HCT116 (cell line): ENCODE measurements at regions not wholly inside any gene's neighbourhood (a gene's known extent, or its start where the extent isn't known, plus 50 kb on each side); places are given as distances from the start of the nearest gene placed in this dataset.

Experiments used
- ATAC-seq: fragments of 200-7000 bp; cut with Tn5 transposase; 2 replicates; pipeline ENCODE4 v1.9.1; 2020; ENCODE audit warnings: mild to moderate bottlenecking, moderate library complexity
- BruUV-seq: library from RNA; stranded (reverse); fragments of 400-500 nt; replicated peaks from 2 replicates; lab custom pipeline; 2021; lab: Mats Ljungman, UMichigan
- CTCF ChIA-PET: fragments of 300-600 bp; sonication (Branson Sonifier 250); formaldehyde crosslinking; loops from one replicate; lab custom pipeline; 2021; ENCODE audit warnings: antibody characterized with exemption; lab: Charles Lee
- POLR2A ChIA-PET: fragments of 300-600, 350-600 bp; sonication (Branson Sonifier 250); formaldehyde crosslinking; loops from one replicate; lab custom pipeline; 2021; ENCODE audit warnings: antibody characterized with exemption; lab: Charles Lee
- RAD21 ChIA-PET, 2 experiments: fragments of 300-600 bp; sonication (Branson Sonifier 250); formaldehyde crosslinking; loops; one replicate each; lab custom pipeline; 2023; ENCODE audit warnings: low total read pairs in 2 of 2; ENCODE audit not compliant: uncharacterized antibody in 2 of 2, unreplicated experiment in 2 of 2, low non-redundant PET in 1 of 2; lab: Charles Lee
- DNase-seq: peaks from one replicate; pipeline ENCODE4 v3.0.0-alpha.2; 2010; ENCODE audit warnings: low read depth, low spot score
- H2AFZ ChIP-seq: fragments of 200-600 bp; shearing (Covaris generic), sonication (generic); 2 replicates; pipeline ENCODE4 v1.6.1; 2017; ENCODE audit warnings: low read depth, mixed run types, mixed read lengths, antibody characterized with exemption, low read length; ENCODE audit not compliant: poor library complexity, severe bottlenecking
- H3K27ac ChIP-seq: 2 replicates; pipeline ENCODE4 v1.5.1; 2012; ENCODE audit warnings: low read depth, low read length
- H3K27me3 ChIP-seq: fragments of 200-600 bp; sonication (generic); 2 replicates; pipeline ENCODE4 v1.6.1; 2016; ENCODE audit warnings: mixed run types, low read length, mixed read lengths; ENCODE audit not compliant: insufficient read depth
- H3K36me3 ChIP-seq, 2 experiments: fragments of 200-500 bp in 1 of 2; fragments of 200-600 bp in 1 of 2; sonication (Bioruptor generic) in 1 of 2; sonication (generic) in 1 of 2; 2 replicates each; pipeline versions ENCODE4 v1.5.1 to v1.6.1; 2014 to 2016; ENCODE audit warnings: low read length in 2 of 2, inconsistent platforms in 1 of 2, mixed read lengths in 1 of 2, mixed run types in 1 of 2; ENCODE audit not compliant: insufficient read depth in 2 of 2, control insufficient read depth in 1 of 2
- H3K4me1 ChIP-seq, 2 experiments: fragments of 200-600 bp in 1 of 2; sonication (generic) in 1 of 2; 2 replicates each; pipeline versions ENCODE4 v1.5.1 to v1.6.1; 2012 to 2017; ENCODE audit warnings: low read length in 2 of 2, inconsistent platforms in 1 of 2, mild to moderate bottlenecking in 1 of 2, mixed read lengths in 1 of 2, mixed run types in 1 of 2, moderate library complexity in 1 of 2; ENCODE audit not compliant: insufficient read depth in 2 of 2, control insufficient read depth in 1 of 2
- H3K4me2 ChIP-seq: fragments of 200-600 bp; sonication (generic); 2 replicates; pipeline ENCODE4 v1.6.1; 2017; ENCODE audit warnings: mixed run types, low read length, mixed read lengths
- H3K4me3 ChIP-seq, 2 experiments: fragments of 200-600 bp in 1 of 2; sonication (generic) in 1 of 2; replicated peaks in 1 of 2; 2 replicates each; pipeline ENCODE4 v1.5.1; 2011 to 2016; ENCODE audit warnings: low read length in 2 of 2, control low read depth in 1 of 2, low read depth in 1 of 2, mild to moderate bottlenecking in 1 of 2, mixed read lengths in 1 of 2, mixed run types in 1 of 2
- H3K79me2 ChIP-seq: fragments of 200-600 bp; sonication (generic); 2 replicates; pipeline ENCODE4 v1.6.1; 2017; ENCODE audit warnings: mild to moderate bottlenecking, mixed run types, low read length, moderate library complexity, mixed read lengths; ENCODE audit not compliant: insufficient read depth
- H3K9ac ChIP-seq: fragments of 200-600 bp; sonication (generic); 2 replicates; pipeline ENCODE4 v1.6.1; 2016; ENCODE audit warnings: low read length, mixed read lengths
- H3K9me2 ChIP-seq: fragments of 200-600 bp; sonication (generic), shearing (Covaris generic); 2 replicates; pipeline ENCODE4 v1.6.1; 2017; ENCODE audit warnings: mixed run types, mild to moderate bottlenecking, moderate library complexity; ENCODE audit not compliant: insufficient read depth
- H3K9me3 ChIP-seq, 2 experiments: fragments of 200-500 bp in 1 of 2; fragments of 200-600 bp in 1 of 2; sonication (Bioruptor generic) in 1 of 2; sonication (generic) in 1 of 2; 2 replicates each; pipeline ENCODE4 v1.6.1; 2014 to 2017; ENCODE audit warnings: low read length in 2 of 2, mixed read lengths in 2 of 2, inconsistent platforms in 1 of 2, low read depth in 1 of 2, mild to moderate bottlenecking in 1 of 2, mixed run types in 1 of 2, moderate library complexity in 1 of 2; ENCODE audit not compliant: control insufficient read depth in 1 of 2, insufficient read depth in 1 of 2
- H4K20me1 ChIP-seq: fragments of 200-600 bp; sonication (generic), shearing (Covaris generic); 2 replicates; pipeline ENCODE4 v1.6.1; 2017; ENCODE audit warnings: mixed run types, mild to moderate bottlenecking, moderate library complexity; ENCODE audit not compliant: insufficient read depth
- ATF3 ChIP-seq: IDR thresholded peaks from 2 replicates; pipeline ENCODE4 v1.6.1; 2012
- CBX3 ChIP-seq: IDR thresholded peaks from 2 replicates; pipeline ENCODE4 v1.6.1; 2012; ENCODE audit warnings: low read depth
- CEBPB ChIP-seq: IDR thresholded peaks from 2 replicates; pipeline ENCODE4 v1.6.1; 2012; ENCODE audit warnings: low read depth
- EZH2phosphoT487 ChIP-seq: fragments of 200-600 bp; IDR thresholded peaks from 2 replicates; pipeline ENCODE4 v1.6.1; 2018; ENCODE audit warnings: antibody characterized with exemption, borderline replicate concordance
- JUND ChIP-seq: IDR thresholded peaks from 2 replicates; pipeline ENCODE4 v1.6.1; 2012
- POLR2A ChIP-seq: IDR thresholded peaks from 2 replicates; pipeline ENCODE4 v1.7.0; 2011; ENCODE audit warnings: borderline replicate concordance; ENCODE audit not compliant: insufficient read depth, insufficient read length; ENCODE audit errors: extremely low read depth
- REST ChIP-seq: IDR thresholded peaks from 2 replicates; pipeline ENCODE4 v1.6.1; 2012; ENCODE audit warnings: low read depth
- SIN3A ChIP-seq: IDR thresholded peaks from 2 replicates; pipeline ENCODE4 v1.6.1; 2012; ENCODE audit warnings: low read depth
- SP1 ChIP-seq: IDR thresholded peaks from 2 replicates; pipeline ENCODE4 v1.6.1; 2012; ENCODE audit warnings: low read depth
- SRF ChIP-seq: IDR thresholded peaks from 2 replicates; pipeline ENCODE4 v1.6.1; 2012; ENCODE audit warnings: low read depth
- TCF7L2 ChIP-seq: IDR thresholded peaks from 2 replicates; pipeline ENCODE4 v1.7.0; 2011; ENCODE audit warnings: borderline replicate concordance, inconsistent platforms; ENCODE audit not compliant: insufficient read depth, insufficient read length; ENCODE audit errors: extremely low read depth
- YY1 ChIP-seq: IDR thresholded peaks from 2 replicates; pipeline ENCODE4 v1.6.1; 2011; ENCODE audit warnings: low read length, low read depth, moderate library complexity, mild to moderate bottlenecking; ENCODE audit not compliant: insufficient replicate concordance; ENCODE audit errors: extremely low read depth
- ZFX ChIP-seq: fragments of 450-650 bp; IDR thresholded peaks from 2 replicates; pipeline ENCODE4 v1.6.1; 2017
- intact Hi-C: fragments of 100-400 bp; cut with micrococcal nuclease; formaldehyde crosslinking; loops from 2 replicates; pipeline ENCODE4 v1.10.0; 2022
- TF ChIP-seq, protein P1 (sequence below), 3 experiments: fragments of 200-600 bp in 1 of 3; sonication (generic) in 1 of 3; IDR thresholded peaks in 2 of 3; conservative IDR thresholded peaks in 1 of 3; 2 replicates each; pipeline ENCODE4 v1.5.1; 2012 to 2017; ENCODE audit warnings: low read depth in 2 of 3, low read length in 2 of 3, antibody characterized with exemption in 1 of 3, borderline replicate concordance in 1 of 3, control low read depth in 1 of 3, mild to moderate bottlenecking in 1 of 3, mixed read lengths in 1 of 3, mixed run types in 1 of 3, moderate library complexity in 1 of 3; ENCODE audit not compliant: insufficient read depth in 1 of 3
- TF ChIP-seq, protein P2 (sequence below): IDR thresholded peaks from 2 replicates; pipeline ENCODE4 v1.6.1; 2012

DNA sequence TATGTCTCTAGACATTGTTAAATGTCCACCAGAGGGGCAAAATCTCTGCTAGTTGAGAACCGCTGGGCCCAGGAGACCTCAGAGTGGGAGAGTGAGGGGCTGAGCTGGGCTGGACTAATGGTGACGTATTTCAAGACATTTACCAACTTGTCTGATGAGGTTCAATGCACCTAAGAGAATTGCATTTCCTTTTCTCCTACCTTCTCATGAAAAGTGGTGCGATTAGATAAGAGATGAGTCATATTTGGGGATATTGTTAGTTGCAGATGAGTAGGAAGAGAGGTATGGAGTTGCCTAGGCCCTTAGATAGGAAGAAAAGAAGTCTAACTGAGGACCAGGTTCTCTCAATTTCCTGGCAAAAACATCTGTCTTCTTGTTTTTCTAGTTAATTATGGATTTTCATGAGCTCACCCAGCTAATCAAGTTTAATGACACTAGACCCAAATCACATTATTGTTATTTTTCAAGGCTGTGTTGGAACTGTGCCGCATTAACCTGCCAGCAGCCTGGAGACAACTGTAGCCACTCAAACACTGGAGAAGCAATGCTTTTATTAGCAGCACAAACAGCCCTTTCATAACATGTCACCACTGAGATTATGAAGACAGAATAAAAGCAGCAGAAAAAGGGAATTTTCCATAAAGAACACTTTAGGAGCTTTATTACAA, 144.2 kb downstream of the PDCD6IP start:
- BruUV-seq: no TSS peak
- H3K36me3 ChIP-seq: no peaks in the 10 kb centered on the region
- H3K9ac ChIP-seq: no peak overlapping the region
- H3K27me3 ChIP-seq: peaks cover 63% of the 10 kb centered on the region
- CTCF ChIA-PET: no interaction called here
- no peak for DNase-seq
- H3K9me2 ChIP-seq: no peaks in the 10 kb centered on the region
- no peaks in the 10 kb centered on the region for H3K9me3 ChIP-seq
- no peak overlapping the region for H2AFZ ChIP-seq
- H4K20me1 ChIP-seq: no peaks in the 10 kb centered on the region
- intact Hi-C loops: no loop called here
- POLR2A ChIA-PET: no interaction called here
- H3K4me3 ChIP-seq: no peak overlapping the region
- H3K79me2 ChIP-seq: no peaks in the 10 kb centered on the region
- RAD21 ChIA-PET: no interaction called here
- no peak overlapping the region for H3K4me2 ChIP-seq
- H3K27ac ChIP-seq: no peak overlapping the region
- ATAC-seq: no peak
- no peaks in the 10 kb centered on the region for H3K4me1 ChIP-seq
- no peak for TF ChIP-seq ATF3

- RAD21 ChIA-PET: no interaction called here
- no peaks in the 10 kb centered on the region for H4K20me1 ChIP-seq
- CTCF ChIA-PET: no interaction called here
- no peaks in the 10 kb centered on the region for H3K9me2 ChIP-seq
- BruUV-seq: no TSS peak
- no peak overlapping the region for H3K4me2 ChIP-seq
- ATAC-seq: no peak
- no peaks in the 10 kb centered on the region for H3K4me1 ChIP-seq
- intact Hi-C loops: no loop called here
- H2AFZ ChIP-seq: no peak overlapping the region
- H3K27me3 ChIP-seq: peaks cover 63% of the 10 kb centered on the region
- no peak for DNase-seq
- H3K4me3 ChIP-seq: no peak overlapping the region
- no peaks in the 10 kb centered on the region for H3K79me2 ChIP-seq
- no peaks in the 10 kb centered on the region for H3K9me3 ChIP-seq
- H3K27ac ChIP-seq: no peak overlapping the region
- H3K9ac ChIP-seq: no peak overlapping the region
- no peaks in the 10 kb centered on the region for H3K36me3 ChIP-seq
- POLR2A ChIA-PET: no interaction called here
- TF ChIP-seq POLR2A (no peak), JUND (no peak), SP1 (no peak), ATF3 (no peak), YY1 (no peak), TCF7L2 (no peak), REST (no peak), SIN3A (no peak), EZH2phosphoT487 (no peak), SRF (no peak), CBX3 (no peak), ZFX (no peak), CEBPB (no peak)
- TF ChIP-seq, protein P1, sequence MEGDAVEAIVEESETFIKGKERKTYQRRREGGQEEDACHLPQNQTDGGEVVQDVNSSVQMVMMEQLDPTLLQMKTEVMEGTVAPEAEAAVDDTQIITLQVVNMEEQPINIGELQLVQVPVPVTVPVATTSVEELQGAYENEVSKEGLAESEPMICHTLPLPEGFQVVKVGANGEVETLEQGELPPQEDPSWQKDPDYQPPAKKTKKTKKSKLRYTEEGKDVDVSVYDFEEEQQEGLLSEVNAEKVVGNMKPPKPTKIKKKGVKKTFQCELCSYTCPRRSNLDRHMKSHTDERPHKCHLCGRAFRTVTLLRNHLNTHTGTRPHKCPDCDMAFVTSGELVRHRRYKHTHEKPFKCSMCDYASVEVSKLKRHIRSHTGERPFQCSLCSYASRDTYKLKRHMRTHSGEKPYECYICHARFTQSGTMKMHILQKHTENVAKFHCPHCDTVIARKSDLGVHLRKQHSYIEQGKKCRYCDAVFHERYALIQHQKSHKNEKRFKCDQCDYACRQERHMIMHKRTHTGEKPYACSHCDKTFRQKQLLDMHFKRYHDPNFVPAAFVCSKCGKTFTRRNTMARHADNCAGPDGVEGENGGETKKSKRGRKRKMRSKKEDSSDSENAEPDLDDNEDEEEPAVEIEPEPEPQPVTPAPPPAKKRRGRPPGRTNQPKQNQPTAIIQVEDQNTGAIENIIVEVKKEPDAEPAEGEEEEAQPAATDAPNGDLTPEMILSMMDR (IDR thresholded peaks at IDR 0.05 in 2 of 3, conservative IDR thresholded peaks at IDR 0.05 in 1 of 3; ENCODE audit: borderline replicate concordance in 1 of 3, insufficient read depth in 1 of 3, low read depth in 2 of 3, low read length in 2 of 3): no peak
- TF ChIP-seq, protein P2, sequence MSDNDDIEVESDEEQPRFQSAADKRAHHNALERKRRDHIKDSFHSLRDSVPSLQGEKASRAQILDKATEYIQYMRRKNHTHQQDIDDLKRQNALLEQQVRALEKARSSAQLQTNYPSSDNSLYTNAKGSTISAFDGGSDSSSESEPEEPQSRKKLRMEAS: no peak
These were observed 144.8 kb downstream of the PDCD6IP start for GRCh38 chr3:33943277-33943676.
